Suprapubic skin (tissue), 2 donors: ENCODE measurements at regions not wholly inside any gene's neighbourhood (a gene's known extent, or its start where the extent isn't known, plus 50 kb on each side); places are given as distances from the start of the nearest gene placed in this dataset.

Experiments
- EP300 ChIP-seq: sonication (generic); formaldehyde crosslinking; IDR thresholded peaks from one replicate; pipeline ENCODE4 v1.6.1; 2017; ENCODE audit warnings: antibody characterized with exemption
- POLR2A ChIP-seq, 2 donors: fragments of 450-650 bp; IDR thresholded peaks; one replicate each; pipeline ENCODE4 v1.6.1; 2017; ENCODE audit warnings: antibody characterized with exemption in 2 of 2, mild to moderate bottlenecking in 2 of 2, moderate library complexity in 2 of 2

DNA sequence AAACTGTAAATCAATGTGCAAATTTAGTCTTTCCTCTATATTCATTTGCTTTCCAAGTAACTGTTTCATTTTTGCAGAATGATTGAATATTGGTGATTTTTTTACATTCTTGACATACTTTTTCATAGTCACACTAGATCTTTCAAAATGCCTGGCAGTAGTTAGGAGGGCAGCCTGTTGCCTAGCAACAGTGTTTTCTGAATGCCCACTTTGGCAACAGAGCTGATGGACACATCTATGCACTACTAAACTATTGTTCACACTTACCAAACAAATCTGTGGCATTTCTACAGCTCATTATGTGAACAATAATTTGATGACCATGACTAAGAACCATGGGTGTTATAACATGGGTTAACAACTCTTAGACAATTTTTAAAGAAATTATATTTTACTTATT lies 438.0 kb upstream of the IMPG1 start:
- TF ChIP-seq POLR2A (IDR thresholded peaks at IDR 0.05) (no peak), EP300 (no peak)
